BLaER1 treated with 17β-estradiol and CSF1 and Interleukin-3, amounts not matched to agents 10 nM and 100 nM (cell line): ENCODE measurements at regions not wholly inside any gene's neighbourhood (a gene's known extent, or its start where the extent isn't known, plus 50 kb on each side); places are given as distances from the start of the nearest gene placed in this dataset.

Source experiments
- H3K27ac ChIP-seq, 11 experiments: shearing (Covaris generic); formaldehyde crosslinking; 2 replicates each; pipeline ENCODE4 v1.8.1; 2022
- H3K27me3 ChIP-seq, 11 experiments: shearing (Covaris generic); formaldehyde crosslinking; 2 replicates each; pipeline ENCODE4 v1.8.1; 2022
- H3K36me3 ChIP-seq, 11 experiments: shearing (Covaris generic); formaldehyde crosslinking; 2 replicates each; pipeline ENCODE4 v1.8.1; 2022
- H3K4me1 ChIP-seq, 10 experiments: shearing (Covaris generic); formaldehyde crosslinking; 2 replicates each; pipeline ENCODE4 v1.8.1; 2022
- H3K4me2 ChIP-seq, 11 experiments: shearing (Covaris generic); formaldehyde crosslinking; 2 replicates each; pipeline ENCODE4 v1.8.1; 2022
- H3K4me3 ChIP-seq, 10 experiments: shearing (Covaris generic); formaldehyde crosslinking; 2 replicates each; pipeline ENCODE4 v1.8.1; 2022
- H3K9ac ChIP-seq, 11 experiments: shearing (Covaris generic); formaldehyde crosslinking; 2 replicates each; pipeline ENCODE4 v1.8.1; 2022
- H3K9me3 ChIP-seq, 11 experiments: shearing (Covaris generic); formaldehyde crosslinking; replicated peaks in 1 of 11; 2 replicates each; pipeline ENCODE4 v1.8.1; 2022
- H4K20me1 ChIP-seq, 11 experiments: shearing (Covaris generic); formaldehyde crosslinking; 2 replicates each; pipeline ENCODE4 v1.8.1; 2022
- Cebpa-rat ChIP-seq, 11 experiments: shearing (Covaris generic); IDR thresholded peaks; 2 replicates each; pipeline ENCODE4 v1.8.1; 2022

DNA sequence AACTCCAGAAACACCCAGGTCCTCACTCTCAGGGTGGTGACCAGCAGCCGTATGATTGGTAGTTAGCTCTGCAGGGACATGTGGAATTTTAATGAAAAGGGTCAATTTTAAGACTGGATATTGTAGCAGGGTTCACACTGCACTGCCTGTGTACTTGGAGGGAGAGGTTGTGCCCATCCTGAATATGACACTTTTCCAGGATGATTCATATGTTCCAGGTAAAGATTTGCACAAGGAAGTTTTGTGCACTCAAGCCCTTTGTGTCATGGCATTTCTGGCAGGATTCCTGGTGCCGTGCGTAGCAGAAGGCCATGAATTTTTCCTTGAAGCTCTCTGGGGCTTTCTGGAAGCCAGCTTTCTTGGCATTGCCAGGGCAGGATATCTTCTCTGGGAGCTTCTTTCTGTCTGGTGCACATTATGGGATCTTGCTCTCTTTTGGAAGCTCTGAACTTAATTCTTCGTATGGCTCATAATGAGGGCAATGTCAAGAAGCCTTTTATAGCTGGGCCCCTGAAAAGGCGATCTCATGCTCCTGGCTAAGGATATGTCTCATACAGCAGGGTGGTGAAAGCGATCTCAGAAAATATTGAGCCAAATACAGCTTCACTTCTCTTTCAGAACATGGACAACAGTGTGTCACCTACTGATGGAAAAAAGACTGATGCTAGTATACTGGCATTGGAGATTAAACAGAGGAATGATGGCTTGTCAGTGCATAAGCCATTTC lies 1133.9 kb downstream of the AACS start:
- peaks cover 0 to 9% (median 0%) of the 10 kb centered on the region in 11 experiments; a peak in 1 of 22 replicates for H3K9me3 ChIP-seq
- no peak overlapping the region for H3K27ac ChIP-seq
- H3K4me2 ChIP-seq = no peak overlapping the region
- no peaks in the 10 kb centered on the region for H3K27me3 ChIP-seq
- H3K4me3 ChIP-seq = no peak overlapping the region
- no peak for TF ChIP-seq Cebpa-rat (IDR thresholded peaks at IDR 0.05)
- no peaks in the 10 kb centered on the region for H3K36me3 ChIP-seq
- peaks cover 0 to 10% (median 3%) of the 10 kb centered on the region in 10 experiments; a peak in 11 of 20 replicates for H3K4me1 ChIP-seq
- H4K20me1 ChIP-seq = no peaks in the 10 kb centered on the region
- no peak overlapping the region for H3K9ac ChIP-seq

DNA sequence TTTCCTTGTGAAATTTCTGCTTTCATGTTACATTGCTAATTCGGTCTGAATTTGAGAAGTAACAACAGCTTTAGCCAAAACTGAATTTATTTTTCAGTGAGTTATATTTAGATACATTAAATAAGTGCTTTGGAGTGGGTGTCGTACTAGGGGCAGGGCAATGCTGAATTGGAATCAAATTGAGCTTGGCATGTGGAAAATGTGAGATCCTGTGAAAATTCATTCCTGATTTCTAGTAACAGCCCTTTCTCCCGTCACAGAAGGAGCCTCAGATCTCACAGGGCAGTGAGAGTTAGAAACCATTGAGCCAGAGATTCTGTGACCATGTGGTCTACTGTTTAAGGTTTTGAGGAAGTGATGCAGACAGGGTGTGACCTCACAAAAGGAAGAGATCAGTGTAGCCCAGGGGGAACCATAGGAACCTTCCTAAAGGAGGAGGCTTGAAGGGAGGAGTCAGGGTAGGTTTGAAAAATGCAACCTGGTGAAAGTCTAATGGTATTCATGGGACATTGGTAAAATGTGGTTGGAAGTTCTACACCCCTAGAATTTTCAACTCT lies 1136.8 kb downstream of the AACS start:
- Histone ChIP-seq H4K20me1 (no peaks in the 10 kb centered on the region), H3K4me3 (no peak overlapping the region), H3K27me3 (no peaks in the 10 kb centered on the region), H3K4me2 (peak overlapping the region in 1 of 11 experiments; percentile 23; a peak in 2 of 22 replicates), H3K27ac (no peak overlapping the region), H3K9me3 (0 out of 22 replicates have a peak, but pooled peaks cover 0 to 9% (median 0%) of the 10 kb centered on the region in 11 experiments), H3K36me3 (no peaks in the 10 kb centered on the region), H3K4me1 (peaks cover 0 to 8% (median 0%) of the 10 kb centered on the region in 10 experiments; a peak in 5 of 20 replicates), H3K9ac (no peak overlapping the region)
- TF ChIP-seq Cebpa-rat (IDR thresholded peaks at IDR 0.05) = no peak

DNA sequence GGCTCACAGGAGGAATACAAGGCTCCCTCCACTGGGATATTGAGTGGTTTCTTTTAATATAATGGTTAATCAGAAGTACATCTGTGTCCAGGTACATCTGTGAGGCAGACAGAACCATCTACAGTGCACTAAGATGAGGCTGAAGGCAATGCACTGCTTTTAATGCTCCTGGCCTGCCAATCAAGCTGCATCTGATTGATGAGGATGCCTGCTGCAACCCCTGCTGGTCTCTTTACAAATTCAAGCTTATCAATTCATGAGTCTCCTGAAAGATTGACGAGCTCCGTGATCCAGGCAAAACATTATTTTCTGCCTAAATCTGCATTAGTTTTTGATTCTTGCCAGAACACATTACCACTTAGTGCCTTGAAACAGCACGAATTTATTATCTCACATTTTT lies 1139.1 kb downstream of the AACS start:
- H3K4me2 ChIP-seq = no peak overlapping the region

DNA sequence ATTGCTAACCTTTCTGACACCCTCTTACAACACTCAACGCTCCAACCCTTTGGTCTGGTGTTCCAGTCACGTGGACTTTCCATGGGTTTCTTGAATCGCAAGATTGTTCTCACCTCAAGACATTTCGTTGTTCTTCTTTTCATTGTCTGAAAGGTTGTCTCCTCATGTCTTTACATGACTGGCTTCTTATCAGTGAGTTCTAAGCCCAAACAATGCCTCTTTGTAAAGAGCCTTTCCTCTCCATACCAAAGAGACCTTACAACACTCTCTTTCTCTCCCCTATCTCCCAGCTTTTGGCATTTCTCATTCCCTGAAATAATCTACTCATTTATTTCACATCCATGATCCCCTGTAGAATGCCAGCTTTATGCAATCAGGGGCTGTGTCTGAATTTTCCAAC lies 1144.8 kb downstream of the AACS start:
- no peak overlapping the region for H3K4me3 ChIP-seq
- no peak overlapping the region for H3K27ac ChIP-seq
- H3K9ac ChIP-seq = no peak overlapping the region
- no peak overlapping the region for H3K4me2 ChIP-seq
- TF ChIP-seq Cebpa-rat (IDR thresholded peaks at IDR 0.05) = no peak
- H3K9me3 ChIP-seq = no peaks in the 10 kb centered on the region
- H4K20me1 ChIP-seq = no peaks in the 10 kb centered on the region
- H3K36me3 ChIP-seq = no peaks in the 10 kb centered on the region
- H3K27me3 ChIP-seq = no peaks in the 10 kb centered on the region
- H3K4me1 ChIP-seq = no peaks in the 10 kb centered on the region

More for the DNA sequence above, 1139.1 kb downstream of the AACS start:
- Histone ChIP-seq H3K9me3 (0 out of 22 replicates have a peak, but pooled peaks cover 0 to 9% (median 0%) of the 10 kb centered on the region in 11 experiments), H3K27me3 (no peaks in the 10 kb centered on the region), H3K4me1 (peaks cover 0 to 8% (median 0%) of the 10 kb centered on the region in 10 experiments; a peak in 5 of 20 replicates), H3K9ac (no peak overlapping the region), H3K27ac (no peak overlapping the region), H4K20me1 (no peaks in the 10 kb centered on the region), H3K36me3 (no peaks in the 10 kb centered on the region), H3K4me3 (no peak overlapping the region)
- TF ChIP-seq Cebpa-rat (IDR thresholded peaks at IDR 0.05) = no peak

DNA sequence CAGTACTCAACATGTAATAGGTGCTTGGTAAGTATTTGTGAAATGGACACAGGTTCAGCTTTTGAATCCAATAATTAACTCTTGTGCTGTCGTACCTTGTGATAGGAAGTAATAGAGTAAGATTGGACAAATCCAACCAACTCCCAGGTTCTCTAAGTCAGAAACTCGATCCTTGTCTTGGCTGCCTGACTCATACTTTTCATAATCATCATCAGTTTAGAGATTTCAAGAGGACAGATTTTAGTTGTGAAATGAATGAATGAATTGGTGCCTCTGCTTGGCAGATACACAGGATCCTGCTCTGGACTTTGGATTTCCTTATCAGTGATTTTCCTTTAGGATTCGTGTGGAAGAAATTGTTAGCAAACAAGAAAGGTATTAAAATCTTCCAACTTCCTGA lies 1145.2 kb downstream of the AACS start:
- Histone ChIP-seq H3K36me3 (no peaks in the 10 kb centered on the region), H3K9ac (no peak overlapping the region), H3K4me1 (no peaks in the 10 kb centered on the region), H3K27ac (no peak overlapping the region), H3K4me2 (no peak overlapping the region), H3K4me3 (no peak overlapping the region), H4K20me1 (no peaks in the 10 kb centered on the region), H3K9me3 (no peaks in the 10 kb centered on the region), H3K27me3 (no peaks in the 10 kb centered on the region)
- TF ChIP-seq Cebpa-rat (IDR thresholded peaks at IDR 0.05) = no peak

DNA sequence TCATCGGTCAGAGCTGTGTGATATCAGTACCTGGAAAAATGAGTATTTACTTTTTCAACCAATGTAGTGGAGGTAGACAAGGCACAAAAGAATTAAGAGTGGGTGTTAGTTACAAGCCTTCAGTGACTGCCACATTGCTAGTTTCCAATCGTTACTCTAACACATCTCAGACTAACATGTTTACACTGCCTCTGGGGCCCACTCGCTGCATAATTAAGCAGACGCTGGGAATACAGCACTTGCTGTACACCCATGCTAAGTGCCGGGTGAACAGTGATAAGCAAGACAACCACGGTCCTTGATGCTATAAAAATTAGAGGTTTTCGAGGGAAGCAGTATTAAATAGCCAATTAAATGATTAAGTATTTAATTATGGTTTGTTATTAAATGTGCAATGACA lies 1147.6 kb downstream of the AACS start:
- no peaks in the 10 kb centered on the region for H3K9me3 ChIP-seq

DNA sequence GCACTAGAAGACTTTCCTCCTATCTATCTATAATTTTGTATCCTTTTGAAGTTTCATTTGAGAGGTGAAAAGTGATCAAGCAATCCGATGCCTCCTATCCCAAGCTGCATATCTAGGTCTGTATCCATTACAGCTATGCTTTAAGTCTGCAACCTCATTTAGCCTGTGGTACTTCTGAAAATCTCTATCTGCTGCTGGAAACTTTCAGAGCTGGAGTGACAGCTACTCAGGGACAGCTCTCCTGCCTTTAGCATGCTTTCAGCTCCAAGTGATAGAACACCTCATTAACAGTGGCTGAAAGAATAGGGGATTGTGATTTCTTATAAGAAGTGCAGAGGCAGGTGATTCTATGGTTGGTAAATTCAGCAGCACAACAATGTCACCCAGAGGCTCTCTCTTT lies 1153.5 kb downstream of the AACS start:
- no peaks in the 10 kb centered on the region for H4K20me1 ChIP-seq
- H3K27me3 ChIP-seq = no peaks in the 10 kb centered on the region
- no peaks in the 10 kb centered on the region for H3K36me3 ChIP-seq
- no peak for TF ChIP-seq Cebpa-rat (IDR thresholded peaks at IDR 0.05)
- H3K27ac ChIP-seq = no peak overlapping the region
- no peaks in the 10 kb centered on the region for H3K4me1 ChIP-seq
- no peak overlapping the region for H3K4me3 ChIP-seq
- H3K4me2 ChIP-seq = no peak overlapping the region
- no peak overlapping the region for H3K9ac ChIP-seq
- H3K9me3 ChIP-seq = no peaks in the 10 kb centered on the region

More for the DNA sequence above, 1147.6 kb downstream of the AACS start:
- Histone ChIP-seq H3K27me3 (no peaks in the 10 kb centered on the region), H3K4me2 (no peak overlapping the region), H3K4me1 (no peaks in the 10 kb centered on the region), H3K27ac (no peak overlapping the region), H3K4me3 (no peak overlapping the region), H3K36me3 (no peaks in the 10 kb centered on the region), H4K20me1 (no peaks in the 10 kb centered on the region), H3K9ac (no peak overlapping the region)
- no peak for TF ChIP-seq Cebpa-rat (IDR thresholded peaks at IDR 0.05)

DNA sequence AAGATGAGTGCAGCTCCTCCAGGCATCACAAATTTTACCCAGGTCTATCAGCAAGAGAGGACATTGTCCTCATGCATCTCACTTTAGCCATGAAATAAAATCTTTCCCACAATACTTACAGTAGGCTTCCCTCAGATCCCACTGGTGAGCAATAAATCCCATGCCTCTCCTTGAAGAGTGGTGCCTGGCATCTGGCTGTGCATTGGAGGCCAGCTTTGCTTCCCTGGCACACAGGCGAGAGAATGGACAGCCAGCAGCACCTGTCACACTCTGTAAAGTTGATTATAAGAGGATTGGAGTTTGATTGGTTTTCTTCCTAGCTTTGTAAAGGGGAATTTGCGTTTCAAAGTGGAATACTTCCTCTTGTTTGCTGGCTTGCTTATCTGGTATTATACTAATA lies 1153.9 kb downstream of the AACS start:
- Histone ChIP-seq H3K4me1 (no peaks in the 10 kb centered on the region), H3K4me2 (no peak overlapping the region), H3K9ac (no peak overlapping the region), H3K36me3 (no peaks in the 10 kb centered on the region), H3K4me3 (no peak overlapping the region), H3K9me3 (no peaks in the 10 kb centered on the region), H4K20me1 (no peaks in the 10 kb centered on the region), H3K27ac (no peak overlapping the region), H3K27me3 (no peaks in the 10 kb centered on the region)
- no peak for TF ChIP-seq Cebpa-rat (IDR thresholded peaks at IDR 0.05)

DNA sequence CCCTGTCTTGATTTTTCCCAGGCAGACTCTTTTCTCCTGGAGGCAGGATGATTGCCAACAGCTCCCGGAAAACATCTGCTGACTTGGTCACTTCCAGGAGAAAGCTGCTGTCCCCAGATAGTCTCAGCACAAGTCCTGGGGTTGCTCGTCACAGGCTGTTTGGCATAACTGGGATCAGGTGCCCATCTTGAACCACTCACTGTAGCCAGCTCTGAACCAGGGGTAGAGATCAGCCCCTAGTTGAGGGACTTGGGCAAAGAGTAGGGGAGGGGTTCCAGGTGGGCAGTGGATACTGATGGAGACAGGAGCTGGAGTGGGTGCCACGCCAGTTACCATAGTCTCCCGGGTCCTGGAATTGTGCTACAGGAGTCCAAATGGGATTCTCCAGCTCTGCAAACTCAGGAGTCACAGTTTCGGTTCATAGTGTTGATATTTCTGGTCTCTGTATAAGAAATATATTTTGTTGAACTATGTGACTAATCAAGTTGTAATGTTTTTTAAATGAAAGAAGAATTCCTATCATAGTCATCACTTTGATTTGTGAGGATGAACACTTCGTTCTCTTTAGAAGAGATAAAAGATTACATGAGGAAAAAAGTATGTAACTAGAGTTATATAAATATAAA lies 1154.5 kb downstream of the AACS start:
- Histone ChIP-seq H3K9ac (no peak overlapping the region), H3K9me3 (no peaks in the 10 kb centered on the region), H4K20me1 (no peaks in the 10 kb centered on the region), H3K4me3 (no peak overlapping the region), H3K27ac (no peak overlapping the region), H3K27me3 (no peaks in the 10 kb centered on the region), H3K4me2 (no peak overlapping the region), H3K4me1 (no peaks in the 10 kb centered on the region), H3K36me3 (no peaks in the 10 kb centered on the region)
- TF ChIP-seq Cebpa-rat (IDR thresholded peaks at IDR 0.05) = no peak
